Stimulated activated CD4-positive, alpha-beta T cell treated with anti-CD3 and anti-CD28 coated beads, Interleukin-15, amount 100 ng/mL, for 24 hours (primary cell): ENCODE measurements at regions not wholly inside any gene's neighbourhood (a gene's known extent, or its start where the extent isn't known, plus 50 kb on each side); places are given as distances from the start of the nearest gene placed in this dataset.

ENCODE experiments used
- DNase-seq: peaks from one replicate; pipeline ENCODE4 v3.0.0-alpha.2; 2020

DNA sequence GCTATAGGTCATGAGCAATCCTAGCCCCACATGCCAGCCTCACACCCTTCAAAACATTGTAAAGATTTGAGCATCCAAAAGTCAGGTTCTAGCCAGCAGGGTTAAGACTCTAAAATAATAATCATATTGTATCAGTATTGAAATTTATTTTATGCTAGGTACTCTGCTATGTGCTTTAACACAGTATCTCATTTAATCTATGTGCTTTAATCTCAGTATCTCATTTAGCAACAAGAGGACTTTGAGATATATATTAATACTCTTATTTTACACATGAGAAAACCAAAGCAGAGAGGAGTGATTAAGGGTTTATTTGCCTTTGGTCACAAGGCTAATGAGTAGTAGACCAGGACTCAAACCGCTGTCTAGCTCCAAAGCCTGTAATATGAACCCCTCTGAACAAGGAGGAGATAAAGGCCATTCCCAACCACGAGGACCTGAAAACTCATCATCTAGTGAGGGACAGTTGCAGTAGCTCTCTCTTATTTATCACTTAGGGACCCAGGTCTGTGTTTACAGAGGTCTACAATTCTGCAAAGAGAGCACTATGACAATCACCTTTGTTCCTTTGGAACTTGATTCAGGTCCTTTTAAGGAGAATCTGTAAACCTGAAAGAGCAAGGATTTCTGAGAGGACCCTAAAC is 116.5 kb upstream of the SERTAD2 start:
- no peak for DNase-seq

DNA sequence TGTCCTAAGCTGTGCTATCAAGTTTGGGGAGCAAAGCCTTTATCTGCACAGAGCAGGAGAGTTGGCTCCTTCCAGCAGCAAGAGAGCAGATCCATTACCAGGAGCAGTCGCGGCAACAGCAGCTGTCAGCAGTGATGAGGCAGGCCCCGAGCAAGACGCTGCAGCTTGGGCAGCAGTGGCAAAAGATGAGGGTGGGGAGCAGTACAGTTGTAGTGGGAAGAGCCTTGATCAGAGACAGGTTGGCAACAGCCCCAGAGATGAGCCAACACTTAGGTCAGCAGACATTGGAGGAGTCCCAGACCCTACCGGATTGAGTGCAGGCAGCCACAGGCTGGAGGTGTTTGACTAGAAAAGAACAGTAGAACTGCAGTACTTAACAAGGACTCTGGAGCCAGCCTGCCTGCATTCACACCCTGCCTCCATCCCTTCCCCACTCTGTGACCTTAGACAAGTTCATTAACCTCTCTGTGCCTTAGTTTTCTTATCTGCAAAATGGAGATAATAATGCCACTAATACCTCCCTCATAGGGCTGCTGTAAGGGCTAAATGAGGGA is 117.1 kb upstream of the SERTAD2 start:
- DNase-seq, result no peak

DNA sequence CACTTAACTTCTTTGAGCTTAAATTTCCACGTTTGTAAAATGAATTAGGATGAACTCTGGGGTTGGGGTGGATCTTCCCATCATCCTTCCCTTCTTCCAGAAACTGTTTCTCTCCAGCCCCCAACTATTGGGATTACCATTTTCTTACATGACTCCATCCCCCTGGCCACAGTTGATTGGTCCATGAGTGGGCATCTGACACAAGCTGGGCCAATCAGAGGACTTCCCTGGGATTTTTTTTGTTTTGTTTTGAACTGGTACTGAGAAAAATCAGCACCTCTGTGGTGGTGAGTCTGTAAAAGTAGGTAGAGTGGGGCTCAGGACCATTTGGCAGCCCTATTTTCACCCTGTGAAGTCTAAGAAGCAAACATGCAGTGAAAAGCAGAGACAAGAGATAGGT is 118.0 kb upstream of the SERTAD2 start:
- DNase-seq, result no peak

DNA sequence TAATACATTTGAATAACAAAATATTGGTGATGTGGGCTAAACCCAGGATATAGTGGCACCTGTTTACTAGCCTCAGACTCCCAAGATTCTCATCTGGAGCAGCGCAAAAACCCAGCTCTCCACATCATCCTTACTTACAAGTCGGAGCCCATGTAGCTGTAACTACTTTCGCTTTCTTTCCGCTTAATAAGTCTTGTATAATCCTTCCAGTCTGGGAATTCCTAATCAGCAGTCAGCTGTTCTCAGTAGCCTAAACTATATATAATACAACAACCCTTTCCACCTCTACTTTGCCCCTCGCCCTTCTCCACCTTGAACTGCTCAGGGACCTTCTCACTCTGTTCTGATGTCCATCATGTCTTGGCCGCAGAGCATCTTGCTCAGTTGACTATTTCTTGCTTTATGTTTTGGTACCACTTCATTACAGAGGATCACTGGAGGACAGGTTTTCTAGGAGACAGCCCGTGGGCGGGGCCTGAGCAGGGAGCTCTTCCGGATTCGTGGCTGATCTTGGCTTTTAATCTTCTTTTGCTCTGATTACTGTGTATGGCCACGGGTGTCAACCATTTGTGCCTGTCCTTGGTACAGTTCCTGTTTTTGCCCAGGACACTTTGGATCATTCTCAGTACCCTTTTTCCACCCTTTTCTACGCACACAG is 119.9 kb upstream of the SERTAD2 start:
- DNase-seq, result no peak

DNA sequence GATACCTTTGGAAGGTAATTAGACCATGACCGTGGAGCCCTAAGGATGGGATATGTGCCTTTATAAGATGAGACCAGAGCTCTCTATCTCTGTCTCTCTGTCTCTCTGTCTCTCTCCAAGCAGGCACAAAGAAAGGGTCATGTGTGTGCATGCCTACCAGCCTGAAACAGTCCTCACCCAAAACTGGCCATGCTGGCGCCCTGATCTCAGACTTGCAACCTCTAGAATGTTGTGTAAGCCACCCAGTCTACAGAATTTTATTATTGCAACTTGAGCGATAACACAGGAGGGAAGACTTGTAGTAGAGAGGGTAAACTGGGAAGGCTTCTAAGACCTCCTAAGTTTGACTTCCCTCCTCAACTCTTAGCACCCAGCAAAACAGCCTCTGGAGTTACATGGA is 124.1 kb upstream of the SERTAD2 start:
- no peak for DNase-seq

DNA sequence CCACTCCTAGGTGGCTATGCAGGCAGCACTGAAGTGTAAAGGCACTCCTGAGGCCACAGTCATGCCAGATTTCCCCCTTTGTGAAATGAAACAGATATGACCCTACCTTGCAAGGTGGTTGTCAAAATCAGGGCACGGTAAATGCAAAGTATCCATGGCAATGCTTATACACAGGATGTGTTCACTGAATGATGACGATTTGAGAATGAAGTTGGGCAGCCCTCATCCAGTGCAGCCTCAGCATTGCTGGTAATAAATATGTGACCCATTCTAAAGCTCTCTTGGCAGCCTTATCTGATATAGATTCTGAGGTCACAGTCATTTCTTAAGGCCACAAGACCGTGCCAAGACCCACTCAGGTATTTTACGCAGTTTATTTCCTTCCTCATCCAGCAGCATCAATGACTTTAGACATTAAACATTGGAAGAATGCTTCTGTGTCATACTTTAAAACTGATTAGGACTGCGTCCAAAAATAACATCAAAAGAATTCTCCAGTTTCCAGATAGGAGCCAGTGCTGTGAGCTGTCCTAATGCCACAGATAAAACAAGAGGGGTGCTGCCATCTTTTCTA is 125.5 kb upstream of the SERTAD2 start:
- no peak for DNase-seq

DNA sequence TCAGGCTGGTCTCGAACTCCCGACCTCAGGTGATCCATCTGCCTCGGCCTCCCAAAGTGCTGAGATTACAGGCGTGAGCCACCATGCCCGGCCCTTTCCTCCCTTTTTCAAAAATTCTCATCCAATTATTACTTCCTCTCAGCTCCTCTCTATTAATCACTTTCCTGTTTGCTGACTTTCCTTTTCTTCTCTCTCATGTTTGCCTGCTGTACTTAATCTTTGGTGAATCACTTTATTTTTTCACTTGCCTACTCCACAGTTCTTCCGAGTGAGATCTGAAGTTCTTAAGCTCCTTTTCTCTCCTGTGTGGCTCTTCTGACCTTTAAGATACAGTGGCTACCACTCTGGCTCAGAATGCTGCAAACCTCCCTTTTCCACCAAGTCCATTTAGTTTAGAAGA is 126.3 kb upstream of the SERTAD2 start:
- DNase-seq, result no peak

DNA sequence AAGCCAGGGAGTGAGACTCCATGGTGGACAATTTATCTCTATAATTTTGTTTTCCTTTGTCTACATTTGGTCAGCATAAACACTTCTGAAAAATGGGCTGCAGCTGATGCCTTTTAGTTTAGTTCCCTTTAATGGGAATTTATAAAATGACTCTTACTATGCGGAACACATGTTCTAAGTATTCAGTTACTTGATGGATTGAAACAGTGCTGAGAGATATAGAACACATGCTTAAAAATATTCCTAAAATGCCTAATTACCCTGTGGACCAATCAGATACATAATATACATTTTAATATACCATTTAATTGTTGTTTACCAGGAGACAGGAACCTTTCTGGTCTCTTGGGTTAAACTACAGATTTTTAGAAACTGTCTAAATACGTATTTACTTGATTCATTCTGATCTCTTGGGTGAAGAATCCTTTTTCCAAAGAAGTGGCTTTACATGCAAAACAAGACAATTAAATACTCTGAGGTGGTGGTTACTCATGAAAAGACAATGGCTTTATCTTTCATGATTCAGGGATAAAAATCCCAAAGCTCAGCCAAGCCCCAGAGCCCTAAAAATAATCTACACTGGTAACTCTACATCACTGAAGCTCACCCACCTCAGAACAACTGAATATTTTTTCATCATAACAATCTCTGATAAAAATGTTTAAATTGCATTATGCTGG is 128.1 kb upstream of the SERTAD2 start:
- no peak for DNase-seq

DNA sequence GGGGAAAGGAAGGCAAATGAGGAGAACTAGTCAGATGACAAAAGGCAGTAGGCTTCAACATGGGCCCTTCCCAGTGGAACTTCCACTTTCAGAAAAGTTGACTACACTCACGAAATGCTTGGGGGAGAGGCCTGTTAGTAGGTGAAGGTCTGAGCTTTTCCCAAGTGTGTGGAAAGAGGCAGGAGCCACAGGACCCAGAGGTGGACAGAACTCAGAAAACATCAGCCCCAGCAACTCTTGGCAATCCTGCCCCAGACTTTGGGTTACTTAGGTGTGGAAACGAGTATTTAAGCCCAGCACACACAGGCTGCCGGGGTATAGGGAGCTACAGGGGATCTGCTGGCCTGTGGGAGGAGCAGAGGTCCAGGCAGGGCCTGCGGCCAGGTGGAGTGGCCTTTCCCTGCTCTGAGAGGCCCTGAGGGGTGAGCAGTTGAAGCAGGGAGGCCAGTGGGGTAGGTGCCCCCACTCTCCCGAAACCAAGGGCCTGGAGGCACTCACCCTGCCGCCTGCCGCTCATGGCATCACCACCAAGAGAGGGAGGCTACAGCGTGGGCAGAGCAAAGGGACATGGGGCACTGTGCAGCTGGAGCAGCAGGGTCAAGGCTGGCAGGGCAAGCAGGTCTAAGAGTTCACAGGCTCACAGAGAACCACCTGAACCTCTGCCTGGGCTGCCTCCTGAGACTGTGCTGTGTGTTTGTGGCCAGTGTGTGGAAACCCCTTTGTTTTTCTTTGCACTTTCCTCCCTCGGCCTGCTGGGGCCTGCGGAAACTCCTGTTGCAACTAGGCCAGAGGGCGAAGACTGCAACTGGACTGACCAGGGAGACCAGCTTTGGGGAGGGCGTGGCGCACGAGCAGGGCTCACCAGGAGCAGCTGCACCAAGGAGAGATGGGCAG is 130.7 kb upstream of the SERTAD2 start:
- DNase-seq, result no peak

DNA sequence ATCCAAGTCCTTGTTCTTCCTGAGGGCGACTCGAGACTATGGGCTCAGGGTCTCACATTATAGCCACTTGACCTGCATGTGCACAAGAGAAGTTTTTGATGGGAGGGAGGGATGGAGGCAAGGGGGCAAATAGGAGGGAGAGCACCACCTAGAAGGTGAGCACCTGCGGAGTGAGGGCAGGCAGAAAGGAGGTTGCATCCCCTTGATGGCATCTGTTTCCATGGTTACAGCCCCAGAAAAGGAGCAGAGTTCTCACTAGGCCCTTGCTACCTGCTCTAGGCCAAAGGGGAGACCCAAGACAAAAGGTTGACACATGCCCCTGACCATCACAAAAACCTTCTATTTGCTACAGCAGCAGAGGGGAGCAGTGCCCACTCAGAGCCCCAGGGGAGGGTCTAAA is 131.5 kb upstream of the SERTAD2 start:
- DNase-seq, result no peak

DNA sequence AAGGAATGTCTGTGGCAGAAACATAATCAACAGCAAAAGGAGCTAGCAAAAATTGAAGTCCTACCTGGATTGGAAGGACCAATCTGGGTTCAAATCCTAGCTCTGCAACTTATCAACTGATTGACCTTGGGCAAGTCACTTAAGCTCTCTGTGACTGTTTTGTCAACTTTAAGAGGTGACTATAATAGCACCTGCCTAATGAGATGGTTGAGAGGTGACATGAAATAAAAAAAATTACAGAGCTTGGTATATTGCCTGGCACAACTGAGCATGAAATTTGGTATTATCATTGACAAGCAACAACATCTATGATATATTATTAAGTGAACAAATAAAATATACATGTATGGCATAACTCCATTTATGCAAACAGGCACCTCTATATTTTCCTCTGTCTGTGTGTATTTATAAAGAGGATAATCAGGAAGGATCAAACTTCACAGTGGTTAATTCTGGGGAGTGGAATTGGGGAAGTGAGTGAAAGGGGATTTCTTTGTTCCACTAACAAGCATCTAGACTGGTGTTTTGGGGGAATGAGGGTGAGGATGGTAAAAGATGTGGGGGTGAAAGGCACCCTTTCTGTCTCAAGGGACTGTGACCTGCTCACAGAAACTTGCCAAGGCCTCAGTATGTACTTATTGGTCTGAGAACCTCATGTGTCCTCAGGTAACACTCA is 132.8 kb upstream of the SERTAD2 start:
- no peak for DNase-seq

DNA sequence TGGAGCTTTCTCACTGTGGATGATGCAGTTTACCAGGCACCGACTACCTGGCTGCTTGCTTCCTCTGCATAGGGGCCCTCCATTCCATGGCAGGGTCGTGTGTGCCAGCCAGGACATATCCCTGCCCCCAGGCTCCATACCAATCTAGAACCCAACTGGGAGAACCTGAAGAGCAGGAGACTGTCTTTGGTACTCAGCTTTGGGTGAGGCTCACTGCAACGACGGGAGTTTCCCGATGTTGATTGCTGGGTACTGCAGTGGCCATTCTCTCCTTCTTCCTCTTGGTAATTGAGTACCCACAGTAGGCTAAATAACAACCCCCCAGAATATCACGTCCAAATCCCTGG is 133.3 kb upstream of the SERTAD2 start:
- DNase-seq, result no peak

DNA sequence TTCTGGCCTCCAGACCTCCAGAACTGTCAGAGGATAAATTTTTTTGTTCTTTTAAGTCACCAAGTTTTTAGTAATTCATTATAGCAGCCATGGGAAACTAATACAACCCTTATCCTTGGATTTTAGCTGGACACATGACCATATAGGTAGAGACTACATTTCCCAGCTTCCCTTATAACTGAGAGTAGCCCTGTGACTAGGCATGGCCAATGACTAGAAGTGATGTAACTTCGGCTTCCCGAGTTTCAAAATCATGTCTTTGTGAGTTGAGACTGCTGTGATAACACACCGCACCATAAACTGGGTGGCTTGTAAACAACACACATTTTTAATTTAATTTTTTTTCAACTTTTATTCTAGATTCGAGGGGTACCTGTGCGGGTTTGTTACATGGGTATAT is 134.0 kb upstream of the SERTAD2 start:
- DNase-seq, result no peak

DNA sequence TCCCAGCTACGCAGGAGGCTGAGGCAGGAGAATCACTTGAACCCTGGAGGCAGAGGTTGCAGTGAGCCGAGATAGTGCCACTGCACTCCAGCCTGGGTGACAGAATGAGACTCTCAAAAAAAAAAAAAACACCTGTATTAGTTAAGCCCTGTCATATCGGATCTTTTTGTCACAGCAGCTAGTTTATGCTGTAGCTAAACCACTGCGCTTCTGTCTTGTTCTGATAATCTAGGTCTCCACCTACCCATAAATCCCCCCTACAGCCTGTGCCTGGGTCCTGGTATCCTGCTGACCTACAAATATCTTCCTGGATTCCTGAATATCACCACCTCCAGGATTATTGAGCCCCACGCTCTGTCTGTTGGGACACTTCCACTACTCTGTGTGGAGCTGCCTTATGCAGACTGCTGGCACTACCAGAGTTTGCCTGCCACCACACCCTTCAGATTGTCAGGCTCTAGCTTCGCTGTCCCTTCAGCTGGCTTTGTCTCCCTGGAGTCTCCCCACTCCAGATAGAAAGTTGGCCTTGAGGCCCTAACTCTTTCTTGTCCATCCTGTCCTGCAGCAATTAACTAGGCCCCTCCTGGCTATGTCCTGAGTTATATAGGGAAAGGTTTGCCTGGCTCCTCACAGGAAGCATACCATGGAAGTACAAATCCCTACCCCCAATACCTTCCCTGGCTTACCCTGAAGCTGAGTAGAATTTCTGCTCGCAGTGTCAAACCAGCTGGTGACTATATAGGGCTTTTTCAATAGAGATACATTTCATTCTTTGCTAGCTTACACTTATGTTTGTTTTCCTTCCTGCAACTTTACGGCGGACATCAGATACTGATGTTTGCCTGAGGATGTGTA is 136.0 kb upstream of the SERTAD2 start:
- DNase-seq, result no peak

DNA sequence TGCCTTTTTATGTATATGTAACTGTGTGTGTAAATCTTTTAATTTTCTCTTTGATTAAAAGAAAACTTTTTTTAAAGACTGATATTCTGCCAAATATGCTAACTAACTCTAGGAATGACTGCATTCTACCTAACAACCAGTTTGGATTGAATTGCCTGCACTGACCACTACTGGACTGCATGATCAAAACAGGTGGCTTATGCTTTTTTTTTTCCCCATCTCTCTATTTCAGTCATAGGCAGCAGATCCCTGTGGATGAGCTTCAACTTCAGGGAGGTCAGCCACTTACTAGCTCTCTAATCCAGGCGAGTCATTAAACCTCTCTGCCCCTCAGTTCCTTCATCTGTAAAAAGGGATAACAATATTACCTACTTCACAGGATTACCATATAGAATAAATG is 138.6 kb upstream of the SERTAD2 start:
- no peak for DNase-seq

DNA sequence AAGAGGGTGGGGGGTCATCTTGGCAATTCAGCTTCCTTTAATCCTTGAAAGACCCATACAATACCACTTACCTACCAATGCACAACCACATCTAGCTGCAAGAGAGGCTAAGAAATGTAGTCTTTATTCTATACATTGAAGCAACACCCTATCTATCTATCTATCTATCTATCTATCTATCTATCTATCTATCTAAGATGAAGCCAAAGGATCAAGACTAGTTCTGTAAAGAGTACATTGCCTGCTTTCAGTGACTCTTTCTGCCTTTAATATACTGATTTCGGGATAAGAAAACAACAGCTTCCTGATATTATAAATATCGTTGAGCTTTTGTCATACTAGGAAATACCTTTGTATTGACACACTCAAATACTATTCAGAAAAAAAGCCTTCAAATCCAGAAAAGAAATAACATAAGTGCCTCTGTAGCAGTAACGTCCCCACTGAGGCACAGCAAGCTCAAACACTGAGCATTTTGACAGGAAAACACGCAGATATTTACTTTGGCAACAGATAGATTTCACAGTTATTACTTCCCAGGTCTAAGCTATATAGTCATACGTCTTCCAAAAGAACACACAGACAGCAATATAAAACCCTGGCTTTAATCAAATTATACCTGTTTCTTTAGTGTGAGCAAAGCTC is 139.4 kb upstream of the SERTAD2 start:
- no peak for DNase-seq

DNA sequence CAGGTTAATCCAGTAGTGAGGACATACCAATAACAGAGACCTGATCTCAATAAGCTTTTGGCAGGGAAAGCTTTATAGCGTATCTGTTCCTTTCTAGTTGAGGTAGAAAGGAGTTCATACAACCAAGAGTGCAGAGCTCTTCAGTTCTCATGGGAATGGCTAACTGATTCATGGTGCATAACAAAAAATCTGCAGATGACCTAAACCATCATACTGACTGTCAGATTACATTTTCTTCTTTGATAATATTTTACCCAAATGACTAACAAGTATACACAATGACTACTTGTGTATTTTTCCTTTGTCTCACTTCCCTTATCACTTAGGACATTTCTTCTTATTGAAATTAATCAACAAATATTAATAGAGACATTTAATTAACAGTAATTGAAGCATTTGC is 140.0 kb upstream of the SERTAD2 start:
- DNase-seq, result no peak

DNA sequence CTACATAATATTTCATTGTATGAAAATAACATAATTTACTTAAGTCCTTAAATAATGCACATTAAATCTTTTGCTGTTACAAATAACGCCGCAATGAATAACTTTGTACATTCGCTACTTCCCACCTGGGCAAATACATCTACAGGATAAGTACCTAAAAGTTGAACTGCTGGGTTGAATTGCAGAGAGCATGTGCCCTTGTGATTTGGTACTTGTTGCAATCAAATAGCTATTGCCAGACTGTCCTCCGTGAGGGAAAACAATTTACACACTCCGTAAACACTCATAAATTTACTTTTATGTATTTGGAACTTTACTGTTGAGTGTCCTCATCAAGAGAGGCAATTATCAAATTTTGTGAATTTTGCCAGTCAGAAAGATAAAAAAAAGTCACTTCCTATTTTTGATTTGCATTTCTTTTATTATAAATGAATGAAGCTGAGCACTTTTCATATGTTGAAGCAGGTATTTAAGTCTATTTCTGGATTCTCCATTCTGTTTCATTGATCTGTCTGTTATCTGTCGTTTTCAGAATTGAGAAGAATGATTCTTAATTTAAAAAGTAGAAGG is 140.8 kb upstream of the SERTAD2 start:
- DNase-seq, result no peak

DNA sequence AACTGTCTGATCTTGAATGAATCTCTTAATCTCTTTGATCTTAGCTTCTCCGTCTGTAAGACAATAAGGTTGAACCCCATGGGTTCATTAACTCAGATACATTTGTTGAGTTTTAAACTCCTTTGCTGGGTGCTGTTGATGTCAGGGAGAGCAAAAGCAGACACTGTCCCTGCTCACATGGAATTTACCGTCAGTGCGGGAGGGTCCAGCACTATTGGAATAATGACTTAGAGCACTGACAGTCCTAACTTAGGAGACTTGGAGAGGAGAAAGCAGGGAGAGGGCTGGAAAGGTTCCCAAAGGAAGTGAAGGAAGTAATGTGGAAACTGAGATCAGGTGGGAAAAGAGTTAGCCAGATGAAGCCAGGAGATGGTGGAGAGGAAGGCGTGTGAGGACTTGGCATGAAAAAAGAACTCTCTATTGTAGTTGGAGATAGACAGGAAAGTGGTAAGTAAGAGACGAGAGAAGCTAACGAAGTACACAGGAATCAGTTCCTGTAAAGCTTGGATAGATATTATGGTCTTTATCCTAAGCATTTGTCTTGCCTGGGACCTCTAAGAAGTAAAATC is 141.4 kb upstream of the SERTAD2 start:
- DNase-seq, result no peak

DNA sequence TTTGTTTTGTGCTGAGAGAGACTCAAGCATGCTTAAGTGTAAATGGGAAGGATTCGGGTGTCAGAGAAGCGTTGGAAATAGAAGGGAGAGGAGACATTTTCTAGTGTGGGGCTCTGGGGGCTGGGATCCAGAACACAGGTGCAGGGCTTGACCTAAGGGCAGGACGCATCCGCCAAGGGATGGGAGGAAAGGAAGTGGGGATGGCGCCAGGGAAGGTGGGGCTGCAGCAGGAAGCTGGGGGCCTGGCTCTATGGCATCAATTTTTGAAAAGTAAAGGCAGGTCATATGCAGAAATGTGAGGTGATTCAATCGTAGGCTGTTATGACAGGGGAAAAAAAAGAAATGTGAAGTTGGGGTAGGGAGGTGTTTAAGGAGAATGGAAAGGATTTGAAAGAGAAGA is 143.2 kb upstream of the SERTAD2 start:
- no peak for DNase-seq
